HG02970 (cell line): ENCODE measurements at regions not wholly inside any gene's neighbourhood (a gene's known extent, or its start where the extent isn't known, plus 50 kb on each side); places are given as distances from the start of the nearest gene placed in this dataset.
"Not testable (repeated sequence)": the region's sequence is repeated elsewhere in the genome, so short reads cannot be mapped to it uniquely, and the experiment has no call there.

Source experiments
- ATAC-seq: cut with Tn5 transposase; IDR thresholded peaks from one replicate; pipeline ENCODE4 v1.9.1; 2021; ENCODE audit warnings: mild to moderate bottlenecking, moderate library complexity, moderate number of reproducible peaks; ENCODE audit not compliant: unreplicated experiment, low FRiP score

DNA sequence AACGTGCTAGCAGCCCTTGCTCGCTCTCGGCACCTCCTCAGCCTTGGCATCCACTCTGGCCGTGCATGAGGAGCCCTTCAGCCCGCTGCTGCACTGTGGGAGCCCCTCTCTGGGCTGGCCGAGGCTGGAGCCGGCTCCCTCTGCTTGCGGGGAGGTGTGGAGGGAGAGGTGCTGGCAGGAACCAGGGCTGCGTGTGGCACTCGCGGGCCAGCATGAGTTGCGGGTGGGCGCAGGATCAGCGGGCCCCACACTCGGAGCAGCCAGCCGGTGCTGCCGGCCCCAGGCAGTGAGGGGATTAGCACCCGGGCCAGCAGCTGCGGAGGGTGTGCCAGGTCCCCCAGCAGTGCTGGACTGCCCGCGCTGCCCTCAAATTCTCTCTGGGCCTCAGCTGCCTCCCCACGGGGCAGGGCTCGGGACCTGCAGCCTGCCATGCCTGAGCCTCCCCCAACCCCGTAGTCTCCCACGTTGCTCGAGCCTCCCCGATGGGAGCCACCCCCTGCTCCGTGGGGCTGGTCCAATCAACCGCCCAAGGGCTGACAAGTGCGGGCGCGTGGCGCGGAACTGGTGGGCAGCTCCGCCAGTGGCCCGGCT is 1743.4 kb upstream of the CELF4 start:
- ATAC-seq: not testable (repeated sequence)

GRCh38 chr18:39305766-39306165 is 1740.2 kb upstream of the CELF4 start:
- ATAC-seq: no peak

- no peak for ATAC-seq
Observed at GRCh38 chr18:39302481-39302880, 1736.9 kb upstream of the CELF4 start.

GRCh38 chr18:39299152-39299551 is 1733.6 kb upstream of the CELF4 start:
- ATAC-seq: no peak

DNA sequence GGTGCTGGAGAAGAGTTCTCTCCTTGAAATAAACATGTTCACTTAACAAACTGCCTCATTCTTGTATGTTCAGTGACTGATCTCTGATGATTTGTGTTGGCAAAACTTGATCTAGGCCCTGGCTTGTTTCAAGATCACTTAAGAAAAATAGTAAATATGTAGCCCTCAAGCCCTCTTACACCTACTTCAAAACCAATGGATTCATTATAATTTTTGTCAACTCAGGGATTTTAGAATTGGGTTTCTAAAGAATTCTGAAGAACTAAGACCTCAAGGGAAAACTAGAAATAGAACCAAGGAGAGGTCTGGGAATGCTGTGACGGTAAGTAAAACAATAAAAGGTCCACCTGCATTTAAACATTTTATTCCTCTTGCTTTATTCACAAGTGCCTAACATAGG is 1731.6 kb upstream of the CELF4 start:
- ATAC-seq: no peak

- no peak for ATAC-seq
Observed at GRCh38 chr18:39296293-39296888, 1730.8 kb upstream of the CELF4 start.

GRCh38 chr18:39276764-39277163 is 1711.2 kb upstream of the CELF4 start:
- no peak for ATAC-seq

DNA sequence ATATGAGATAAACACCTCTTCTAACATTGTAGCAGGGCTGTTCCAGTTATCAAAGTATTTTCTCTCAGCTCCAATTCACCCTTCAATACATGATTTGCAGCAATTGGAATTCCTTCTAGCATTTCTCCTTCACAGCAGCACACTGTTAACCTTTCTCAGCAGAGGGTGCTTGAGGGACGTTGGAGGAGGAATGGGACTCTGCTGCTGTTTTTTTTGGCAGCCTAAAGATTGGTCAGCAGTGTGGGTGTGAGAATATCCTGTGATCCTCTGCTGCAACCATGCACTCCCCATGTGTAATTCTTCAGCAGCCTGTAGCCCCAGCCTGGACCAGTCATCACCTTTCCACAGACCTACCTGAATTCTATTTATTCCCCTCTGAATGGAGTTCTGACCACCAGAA is 1708.9 kb upstream of the CELF4 start:
- no peak for ATAC-seq

DNA sequence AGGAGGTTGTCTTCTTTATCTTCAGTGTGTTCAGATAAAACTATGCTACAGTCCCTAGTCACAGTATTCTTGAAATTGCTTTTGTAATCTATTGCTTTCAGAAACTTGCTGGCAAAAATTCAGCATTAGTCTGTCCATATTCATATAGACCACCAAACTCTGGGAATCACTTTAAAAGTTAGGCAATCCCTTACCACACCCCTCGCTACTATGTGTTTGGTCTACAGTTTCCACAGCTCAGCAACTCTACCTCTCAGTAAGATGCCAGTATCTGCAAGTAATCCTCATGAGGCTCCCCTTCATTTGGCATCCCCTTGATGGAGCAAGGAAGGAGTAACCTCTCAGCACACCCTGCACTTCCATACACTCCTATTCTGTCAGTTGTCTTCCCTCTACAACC is 1706.6 kb upstream of the CELF4 start:
- ATAC-seq: no peak

DNA sequence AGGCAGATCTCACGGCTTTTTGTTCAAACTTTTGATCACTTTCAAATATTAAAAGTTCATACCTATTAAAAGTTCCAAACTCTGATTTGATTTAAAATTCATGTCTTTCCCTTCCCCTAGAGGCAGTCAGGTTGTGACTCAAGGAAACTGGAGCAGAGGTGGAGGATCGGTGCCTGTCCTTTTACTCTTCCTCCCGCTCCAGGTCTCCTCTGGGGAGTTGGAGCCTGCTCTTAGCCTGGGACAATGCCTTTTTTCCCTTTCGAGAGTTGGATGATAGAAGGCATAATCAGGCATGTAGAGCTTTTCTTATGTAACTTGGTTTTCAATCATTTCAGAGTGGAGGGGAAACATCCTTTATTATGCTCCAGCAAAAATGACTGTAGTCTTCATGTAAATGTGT is 1706.1 kb upstream of the CELF4 start:
- ATAC-seq: no peak

DNA sequence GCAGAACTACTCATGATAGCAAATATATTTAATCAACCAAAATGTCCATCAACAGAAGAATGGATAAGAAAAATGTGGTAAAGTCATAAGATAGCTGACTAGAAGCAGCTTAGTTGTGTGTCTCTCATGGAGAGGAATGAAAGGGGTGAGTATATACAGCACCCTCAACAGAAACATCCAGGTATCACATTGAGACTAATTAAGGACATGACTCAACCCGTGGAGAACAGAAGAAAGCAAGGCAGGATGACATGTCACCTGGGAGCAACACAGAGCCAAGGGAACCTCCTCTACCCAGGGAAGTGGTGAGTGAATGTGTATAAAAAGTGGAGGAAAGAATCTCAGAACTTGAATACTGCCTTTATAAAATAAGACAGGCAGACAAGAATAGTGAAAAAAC is 1695.0 kb upstream of the CELF4 start:
- no peak for ATAC-seq

DNA sequence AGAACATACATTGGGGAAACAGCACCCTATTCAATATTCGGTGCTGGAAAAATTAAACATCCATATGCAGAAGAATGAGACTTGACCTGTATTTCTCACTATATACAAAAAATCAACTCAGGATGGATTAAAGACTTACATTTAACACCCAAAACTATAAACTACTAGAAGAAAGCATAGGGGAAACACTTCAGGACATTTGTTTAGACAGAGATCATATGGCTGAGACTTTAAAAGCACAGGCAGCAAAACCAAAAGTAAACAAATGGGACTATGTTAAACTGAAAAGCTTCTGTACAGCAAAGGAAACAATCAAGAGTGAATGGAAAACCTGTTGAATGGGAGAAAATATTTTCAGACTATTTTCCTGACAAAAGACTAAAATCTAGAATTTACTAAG is 1694.1 kb upstream of the CELF4 start:
- ATAC-seq: no peak

DNA sequence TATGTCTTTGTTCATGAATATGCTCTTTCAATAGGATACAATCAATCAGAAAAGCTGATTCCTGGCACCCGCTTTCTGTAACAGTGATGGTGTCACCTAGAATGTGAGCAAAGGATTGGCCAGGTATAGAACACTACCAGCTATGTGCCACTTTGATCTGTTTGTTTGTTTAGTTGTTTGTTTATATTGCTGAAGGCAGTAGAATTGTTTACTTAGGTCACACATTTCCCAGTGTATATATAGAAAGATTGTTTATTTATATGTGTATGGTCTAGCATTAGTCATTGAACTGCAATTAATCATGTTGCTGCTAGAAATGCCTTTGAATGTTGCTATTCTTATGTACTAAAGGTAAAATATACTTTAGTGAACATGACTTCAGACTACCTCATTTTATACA is 1678.6 kb upstream of the CELF4 start:
- ATAC-seq: no peak

GRCh38 chr18:39241534-39241933 is 1675.9 kb upstream of the CELF4 start:
- ATAC-seq: no peak

- no peak for ATAC-seq
Observed at GRCh38 chr18:39238981-39239660, 1673.5 kb upstream of the CELF4 start.

- ATAC-seq: no peak
Observed at GRCh38 chr18:39235118-39235719, 1669.6 kb upstream of the CELF4 start.

DNA sequence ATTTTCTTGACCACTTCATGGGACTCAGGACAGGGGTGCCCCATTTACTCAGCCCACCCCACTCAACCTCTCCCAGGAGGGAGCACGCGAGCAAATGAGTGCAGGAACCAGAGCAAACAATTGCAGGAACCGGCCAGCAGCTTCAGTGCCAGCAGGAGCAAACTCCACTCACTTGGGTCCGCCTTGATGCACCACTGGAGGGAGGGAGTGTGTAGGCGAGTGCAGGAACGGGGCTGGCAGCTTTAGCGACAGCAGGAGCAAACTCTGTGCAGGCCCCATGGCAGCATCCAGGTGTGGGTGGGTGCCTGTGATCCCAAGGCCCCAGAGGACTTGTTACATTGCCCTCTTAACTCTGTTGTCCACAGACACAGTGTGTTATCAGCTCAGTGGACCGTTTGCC is 1667.3 kb upstream of the CELF4 start:
- ATAC-seq: no peak

DNA sequence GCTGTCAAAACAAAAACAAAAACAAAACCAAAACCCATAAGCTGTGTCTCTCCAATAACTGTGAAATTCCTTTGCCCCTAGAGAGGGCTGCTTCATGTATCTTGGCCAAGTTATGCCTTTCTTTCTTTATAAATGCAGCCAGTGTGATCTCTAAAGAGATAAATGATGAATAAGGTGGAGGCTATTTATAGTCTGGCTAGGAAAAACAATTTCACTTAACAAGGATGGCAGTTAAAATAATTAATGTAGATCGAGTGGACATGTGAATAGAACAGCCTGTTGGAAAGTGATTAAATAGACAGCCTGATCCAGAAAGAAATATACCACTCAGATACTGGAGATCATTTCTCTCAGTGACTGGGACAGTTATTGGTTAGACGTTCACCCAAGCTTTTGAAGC is 1666.9 kb upstream of the CELF4 start:
- ATAC-seq: no peak

DNA sequence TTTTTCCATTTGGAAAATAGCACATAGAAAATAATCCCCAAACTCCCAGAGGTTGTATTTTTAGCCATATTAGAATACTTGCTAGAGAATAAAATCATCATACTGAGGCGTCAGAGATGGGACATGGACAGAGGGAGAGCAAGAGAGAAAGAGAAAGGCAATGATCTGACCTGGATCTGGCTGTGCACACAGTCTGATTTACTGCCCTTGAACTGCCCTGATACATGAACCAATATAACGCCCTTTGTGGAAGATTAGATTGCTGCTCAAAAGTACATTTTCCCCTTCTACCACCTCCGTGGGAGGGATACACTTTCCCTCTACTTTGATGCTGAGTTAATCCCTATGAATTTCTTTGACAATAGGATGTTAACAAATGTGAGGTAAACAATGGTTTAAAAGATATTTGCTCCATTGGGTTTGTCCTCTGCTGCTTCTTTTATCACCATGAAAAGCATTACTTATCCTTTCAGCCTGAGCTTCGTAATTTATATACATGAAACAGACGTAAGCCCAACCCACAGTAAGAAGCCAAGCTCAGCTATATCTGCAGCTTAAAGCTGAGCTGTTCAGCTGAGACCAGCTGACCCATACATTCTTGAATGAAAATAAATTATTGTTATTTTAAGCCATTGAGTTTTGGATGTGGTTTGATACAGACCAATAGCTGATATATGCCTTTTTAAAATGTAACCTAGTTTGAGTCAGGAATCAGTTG is 1664.6 kb upstream of the CELF4 start:
- no peak for ATAC-seq

DNA sequence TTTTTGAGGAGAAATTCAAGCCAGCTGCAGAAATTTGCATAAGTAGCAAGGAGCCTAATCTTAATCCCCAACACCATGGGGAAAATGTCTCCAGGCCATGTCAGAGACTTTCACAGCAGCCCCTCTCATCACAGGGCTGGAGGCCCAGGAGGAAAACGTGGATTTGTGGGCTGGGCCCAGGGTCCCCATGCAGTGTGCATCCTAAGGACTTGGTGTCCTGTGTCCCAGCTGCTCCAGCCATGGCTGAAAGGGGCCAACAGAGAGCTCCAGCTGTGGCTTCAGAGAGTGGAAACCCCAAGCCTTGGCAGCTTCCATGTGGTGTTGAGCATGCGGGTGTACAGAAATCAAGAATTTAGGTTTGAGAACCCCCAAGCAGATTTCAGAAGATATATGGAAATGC is 1662.2 kb upstream of the CELF4 start:
- ATAC-seq: not testable (repeated sequence)

DNA sequence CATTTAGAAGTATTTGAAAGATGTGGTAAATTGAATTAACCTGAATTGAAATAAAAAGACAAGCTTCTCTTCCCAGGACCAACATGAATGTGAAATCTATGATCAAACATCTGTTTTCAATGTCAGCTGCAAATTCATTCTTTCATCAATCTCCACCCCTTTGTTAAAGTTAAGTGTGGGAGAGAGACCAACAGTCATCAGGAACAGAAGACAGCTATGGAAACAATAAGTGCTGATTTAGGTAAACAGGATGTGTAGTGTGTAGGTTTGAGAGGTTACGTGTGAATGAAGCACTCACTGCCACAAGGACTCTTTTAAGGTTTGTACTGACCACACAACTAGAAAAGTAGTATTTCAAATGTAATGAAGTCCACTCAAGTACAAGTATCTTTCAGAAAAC is 1659.8 kb upstream of the CELF4 start:
- no peak for ATAC-seq
